Mammary epithelial cell (primary cell): ENCODE measurements at regions not wholly inside any gene's neighbourhood (a gene's known extent, or its start where the extent isn't known, plus 50 kb on each side); places are given as distances from the start of the nearest gene placed in this dataset.

Experiments used
- CTCF ChIP-seq, 2 donors: IDR thresholded peaks in 1 of 2; conservative IDR thresholded peaks in 1 of 2; 2 replicates each; pipeline ENCODE4 v1.5.1; 2011 to 2012; ENCODE audit warnings: inconsistent platforms in 2 of 2, low read length in 2 of 2, mild to moderate bottlenecking in 2 of 2, control low read depth in 1 of 2, low read depth in 1 of 2; ENCODE audit not compliant: insufficient read depth in 1 of 2; ENCODE audit errors: extremely low read depth in 1 of 2
- EZH2 ChIP-seq: IDR thresholded peaks from 2 replicates; pipeline ENCODE4 v1.6.1; 2012; ENCODE audit warnings: low read length, inconsistent platforms, borderline replicate concordance

GRCh38 chr2:117500721-117501120 is 313.8 kb upstream of the DDX18 start:
- TF ChIP-seq CTCF (conservative IDR thresholded peaks at IDR 0.05 in 1 of 2, IDR thresholded peaks at IDR 0.05 in 1 of 2; ENCODE audit: extremely low read depth in 1 of 2, insufficient read depth in 1 of 2, low read depth in 1 of 2, low read length in 2 of 2) (no peak), EZH2 (no peak)
